ENCODE measurements at regions not wholly inside any gene's neighbourhood (a gene's known extent, or its start where the extent isn't known, plus 50 kb on each side); places are given as distances from the start of the nearest gene placed in this dataset.

- TF ChIP-seq SUZ12 (IDR thresholded peaks at IDR 0.05) = no peak
- TF ChIP-seq PKNOX1 (IDR thresholded peaks at IDR 0.05) = no peak
- TF ChIP-seq BHLHE40 (IDR thresholded peaks at IDR 0.05; ENCODE audit: borderline replicate concordance) = no peak
- TF ChIP-seq HDGF (IDR thresholded peaks at IDR 0.05; ENCODE audit: borderline replicate concordance) = no peak
- no peak for TF ChIP-seq TARDBP (IDR thresholded peaks at IDR 0.05)
- no peak for TF ChIP-seq NFRKB (IDR thresholded peaks at IDR 0.05)
- TF ChIP-seq SP1 (IDR thresholded peaks at IDR 0.05) = no peak
- TF ChIP-seq FOXA1 (IDR thresholded peaks at IDR 0.05) = no peak
- TF ChIP-seq LEF1 (IDR thresholded peaks at IDR 0.05; ENCODE audit: borderline replicate concordance) = no peak
- no peak for TF ChIP-seq CTBP1 (IDR thresholded peaks at IDR 0.05; ENCODE audit: borderline replicate concordance)
- TF ChIP-seq FOXM1 (IDR thresholded peaks at IDR 0.05; ENCODE audit: borderline replicate concordance) = no peak
- TF ChIP-seq L3MBTL2 (conservative IDR thresholded peaks at IDR 0.05) = no peak
- TF ChIP-seq FOXK2 (IDR thresholded peaks at IDR 0.05) = no peak
These were observed 153.3 kb downstream of the BCHE start for GRCh38 chr3:165683947-165684346.

Measured in HEK293T (cell line).